Neural cell (in vitro differentiated cells): ENCODE measurements at regions not wholly inside any gene's neighbourhood (a gene's known extent, or its start where the extent isn't known, plus 50 kb on each side); places are given as distances from the start of the nearest gene placed in this dataset.

Experiments used
- H2AFZ ChIP-seq: fragments of 200-600, 300-800 bp; sonication (generic), shearing (Covaris generic); 2 replicates; pipeline ENCODE4 v1.6.0; 2014; ENCODE audit warnings: low read depth, mild to moderate bottlenecking, antibody characterized with exemption, low read length, moderate library complexity
- H3F3A ChIP-seq: fragments of 200-600 bp; shearing (Covaris generic); 2 replicates; pipeline ENCODE4 v1.6.1; 2016; ENCODE audit warnings: mild to moderate bottlenecking, moderate library complexity, mixed read lengths, antibody characterized with exemption, low read length; ENCODE audit not compliant: insufficient read depth, poor library complexity, severe bottlenecking
- H3K27ac ChIP-seq: fragments of 200-600, 300-800 bp; sonication (generic), shearing (Covaris generic); 2 replicates; pipeline ENCODE4 v1.5.1; 2014; ENCODE audit warnings: mild to moderate bottlenecking, low read length, moderate library complexity
- H3K27me3 ChIP-seq: fragments of 300-800, 200-600 bp; sonication (generic), shearing (Covaris generic); 2 replicates; pipeline ENCODE4 v1.6.0; 2014; ENCODE audit warnings: mild to moderate bottlenecking, low read depth, low read length, moderate library complexity; ENCODE audit not compliant: insufficient read depth
- H3K36me3 ChIP-seq: fragments of 300-800, 200-600 bp; sonication (generic), shearing (Covaris generic); 2 replicates; pipeline ENCODE4 v1.5.1; 2014; ENCODE audit warnings: mild to moderate bottlenecking, antibody characterized with exemption, low read length, moderate library complexity; ENCODE audit not compliant: insufficient read depth
- H3K4me2 ChIP-seq: fragments of 300-800, 200-600 bp; sonication (generic), shearing (Covaris generic); 2 replicates; pipeline ENCODE4 v1.6.0; 2014; ENCODE audit warnings: mild to moderate bottlenecking, low read length
- H3K4me3 ChIP-seq: fragments of 300-800, 200-600 bp; sonication (generic), shearing (Covaris generic); 2 replicates; pipeline ENCODE4 v1.5.1; 2014; ENCODE audit warnings: mild to moderate bottlenecking, low read length, moderate library complexity
- H3K79me2 ChIP-seq: fragments of 200-600 bp; shearing (Covaris generic); replicated peaks from 2 replicates; pipeline ENCODE4 v1.6.0; 2014; ENCODE audit warnings: mild to moderate bottlenecking, low read length, moderate library complexity; ENCODE audit not compliant: insufficient read depth
- H3K9ac ChIP-seq: fragments of 300-800, 200-600 bp; sonication (generic), shearing (Covaris generic); 2 replicates; pipeline ENCODE4 v1.6.1; 2016; ENCODE audit warnings: mild to moderate bottlenecking, low read length, mixed read lengths
- H3K9me2 ChIP-seq: fragments of 200-600 bp; shearing (Covaris generic); 2 replicates; pipeline ENCODE4 v1.6.1; 2016; ENCODE audit warnings: mild to moderate bottlenecking, low read length, mixed read lengths; ENCODE audit not compliant: insufficient read depth
- H3K9me3 ChIP-seq: fragments of 200-600, 300-800 bp; sonication (generic), shearing (Covaris generic); 2 replicates; pipeline ENCODE4 v1.6.1; 2016; ENCODE audit warnings: mild to moderate bottlenecking, mixed run types, low read length, moderate library complexity, mixed read lengths
- H4K20me1 ChIP-seq: fragments of 200-600 bp; shearing (Covaris generic); 2 replicates; pipeline ENCODE4 v1.6.1; 2016; ENCODE audit warnings: mild to moderate bottlenecking, mixed run types; ENCODE audit not compliant: insufficient read depth
- EP300 ChIP-seq: fragments of 450-650 bp; conservative IDR thresholded peaks from 2 replicates; pipeline ENCODE4 v1.6.1; 2014; ENCODE audit warnings: antibody characterized with exemption, mild to moderate bottlenecking, moderate library complexity; ENCODE audit not compliant: poor library complexity, severe bottlenecking
- EZH2 ChIP-seq: fragments of 200-600, 300-800 bp; shearing (Covaris generic), sonication (generic); IDR thresholded peaks from 2 replicates; pipeline ENCODE4 v1.6.1; 2014; ENCODE audit warnings: antibody characterized with exemption, low read length, borderline replicate concordance, mild to moderate bottlenecking; ENCODE audit not compliant: insufficient read depth, poor library complexity, severe bottlenecking
- MXI1 ChIP-seq: fragments of 450-650 bp; conservative IDR thresholded peaks from 2 replicates; pipeline ENCODE4 v1.6.1; 2014; ENCODE audit warnings: antibody characterized with exemption, mild to moderate bottlenecking; ENCODE audit not compliant: poor library complexity, severe bottlenecking
- POLR2AphosphoS5 ChIP-seq: IDR thresholded peaks from 2 replicates; pipeline ENCODE4 v1.6.1; 2012
- RAD21 ChIP-seq: fragments of 450-650 bp; conservative IDR thresholded peaks from 2 replicates; pipeline ENCODE4 v1.6.1; 2014; ENCODE audit warnings: antibody characterized with exemption, mild to moderate bottlenecking, moderate library complexity
- SMC3 ChIP-seq: fragments of 450-650 bp; conservative IDR thresholded peaks from 2 replicates; pipeline ENCODE4 v1.6.1; 2014; ENCODE audit warnings: antibody characterized with exemption, mild to moderate bottlenecking, moderate library complexity; ENCODE audit not compliant: poor library complexity
- TAF1 ChIP-seq: IDR thresholded peaks from 2 replicates; pipeline ENCODE4 v1.6.1; 2012; ENCODE audit warnings: low read depth
- TF ChIP-seq, protein P1 (sequence below): fragments of 450-650 bp; IDR thresholded peaks from 2 replicates; pipeline ENCODE4 v1.5.1; 2014; ENCODE audit warnings: antibody characterized with exemption, mild to moderate bottlenecking, moderate library complexity; ENCODE audit not compliant: poor library complexity, severe bottlenecking
- TF ChIP-seq, protein P2 (sequence below): IDR thresholded peaks from 2 replicates; pipeline ENCODE4 v1.6.1; 2012; ENCODE audit warnings: borderline replicate concordance

DNA sequence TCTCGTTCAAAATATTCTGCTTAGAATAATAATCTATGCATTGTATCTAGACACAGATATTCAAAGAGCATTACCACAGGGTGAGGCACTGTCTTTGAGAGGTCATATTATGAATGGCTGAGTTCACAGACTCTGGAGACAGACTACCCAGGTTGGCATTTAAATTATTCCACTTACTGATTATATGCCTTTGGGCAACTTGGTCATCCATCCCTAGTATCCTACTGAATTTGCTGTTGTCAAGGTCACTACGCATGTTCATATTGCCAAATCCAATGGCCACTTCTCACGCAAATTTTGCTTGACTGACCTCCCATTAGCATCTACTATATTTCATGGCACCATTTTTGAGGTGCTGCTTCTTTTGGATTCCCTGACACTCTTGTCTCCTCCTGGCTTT, 498.6 kb upstream of the TLE4 start:
- Histone ChIP-seq H3K9ac (no peak overlapping the region), H3K79me2 (no peaks in the 10 kb centered on the region), H3K9me2 (no peaks in the 10 kb centered on the region), H3K36me3 (no peaks in the 10 kb centered on the region), H3F3A (no peaks in the 10 kb centered on the region), H3K27me3 (no peaks in the 10 kb centered on the region), H2AFZ (no peak overlapping the region), H3K4me2 (no peak overlapping the region), H4K20me1 (no peaks in the 10 kb centered on the region), H3K4me3 (no peak overlapping the region), H3K9me3 (no peaks in the 10 kb centered on the region), H3K27ac (no peak overlapping the region)
- TF ChIP-seq, protein P1, sequence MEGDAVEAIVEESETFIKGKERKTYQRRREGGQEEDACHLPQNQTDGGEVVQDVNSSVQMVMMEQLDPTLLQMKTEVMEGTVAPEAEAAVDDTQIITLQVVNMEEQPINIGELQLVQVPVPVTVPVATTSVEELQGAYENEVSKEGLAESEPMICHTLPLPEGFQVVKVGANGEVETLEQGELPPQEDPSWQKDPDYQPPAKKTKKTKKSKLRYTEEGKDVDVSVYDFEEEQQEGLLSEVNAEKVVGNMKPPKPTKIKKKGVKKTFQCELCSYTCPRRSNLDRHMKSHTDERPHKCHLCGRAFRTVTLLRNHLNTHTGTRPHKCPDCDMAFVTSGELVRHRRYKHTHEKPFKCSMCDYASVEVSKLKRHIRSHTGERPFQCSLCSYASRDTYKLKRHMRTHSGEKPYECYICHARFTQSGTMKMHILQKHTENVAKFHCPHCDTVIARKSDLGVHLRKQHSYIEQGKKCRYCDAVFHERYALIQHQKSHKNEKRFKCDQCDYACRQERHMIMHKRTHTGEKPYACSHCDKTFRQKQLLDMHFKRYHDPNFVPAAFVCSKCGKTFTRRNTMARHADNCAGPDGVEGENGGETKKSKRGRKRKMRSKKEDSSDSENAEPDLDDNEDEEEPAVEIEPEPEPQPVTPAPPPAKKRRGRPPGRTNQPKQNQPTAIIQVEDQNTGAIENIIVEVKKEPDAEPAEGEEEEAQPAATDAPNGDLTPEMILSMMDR = no peak
- no peak for TF ChIP-seq RAD21
- TF ChIP-seq EZH2 = no peak
- TF ChIP-seq EP300 = no peak
- no peak for TF ChIP-seq MXI1
- no peak for TF ChIP-seq POLR2AphosphoS5
- TF ChIP-seq TAF1 = no peak
- TF ChIP-seq, protein P2, sequence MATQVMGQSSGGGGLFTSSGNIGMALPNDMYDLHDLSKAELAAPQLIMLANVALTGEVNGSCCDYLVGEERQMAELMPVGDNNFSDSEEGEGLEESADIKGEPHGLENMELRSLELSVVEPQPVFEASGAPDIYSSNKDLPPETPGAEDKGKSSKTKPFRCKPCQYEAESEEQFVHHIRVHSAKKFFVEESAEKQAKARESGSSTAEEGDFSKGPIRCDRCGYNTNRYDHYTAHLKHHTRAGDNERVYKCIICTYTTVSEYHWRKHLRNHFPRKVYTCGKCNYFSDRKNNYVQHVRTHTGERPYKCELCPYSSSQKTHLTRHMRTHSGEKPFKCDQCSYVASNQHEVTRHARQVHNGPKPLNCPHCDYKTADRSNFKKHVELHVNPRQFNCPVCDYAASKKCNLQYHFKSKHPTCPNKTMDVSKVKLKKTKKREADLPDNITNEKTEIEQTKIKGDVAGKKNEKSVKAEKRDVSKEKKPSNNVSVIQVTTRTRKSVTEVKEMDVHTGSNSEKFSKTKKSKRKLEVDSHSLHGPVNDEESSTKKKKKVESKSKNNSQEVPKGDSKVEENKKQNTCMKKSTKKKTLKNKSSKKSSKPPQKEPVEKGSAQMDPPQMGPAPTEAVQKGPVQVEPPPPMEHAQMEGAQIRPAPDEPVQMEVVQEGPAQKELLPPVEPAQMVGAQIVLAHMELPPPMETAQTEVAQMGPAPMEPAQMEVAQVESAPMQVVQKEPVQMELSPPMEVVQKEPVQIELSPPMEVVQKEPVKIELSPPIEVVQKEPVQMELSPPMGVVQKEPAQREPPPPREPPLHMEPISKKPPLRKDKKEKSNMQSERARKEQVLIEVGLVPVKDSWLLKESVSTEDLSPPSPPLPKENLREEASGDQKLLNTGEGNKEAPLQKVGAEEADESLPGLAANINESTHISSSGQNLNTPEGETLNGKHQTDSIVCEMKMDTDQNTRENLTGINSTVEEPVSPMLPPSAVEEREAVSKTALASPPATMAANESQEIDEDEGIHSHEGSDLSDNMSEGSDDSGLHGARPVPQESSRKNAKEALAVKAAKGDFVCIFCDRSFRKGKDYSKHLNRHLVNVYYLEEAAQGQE = no peak
- TF ChIP-seq SMC3 = no peak

DNA sequence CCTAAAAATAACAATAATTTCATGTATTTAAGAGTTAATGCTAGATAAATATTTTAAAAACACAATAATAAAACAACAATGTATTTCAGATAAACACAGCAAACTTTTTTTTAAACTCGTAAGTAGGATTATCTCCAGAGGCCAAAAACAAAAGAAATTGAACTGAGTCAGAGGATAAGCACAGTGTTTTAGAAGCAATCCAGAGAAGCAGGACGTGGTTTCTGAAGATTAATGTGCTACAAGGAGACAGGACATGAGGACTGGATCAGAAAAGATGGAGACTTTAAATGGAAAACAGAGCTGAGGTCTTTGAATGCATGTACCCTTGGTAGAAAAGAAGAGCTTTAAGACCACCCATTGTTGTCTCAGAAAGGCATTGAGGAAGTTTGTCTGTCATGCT, 491.2 kb upstream of the TLE4 start:
- TF ChIP-seq EZH2 (no peak), POLR2AphosphoS5 (no peak), EP300 (no peak), MXI1 (no peak)
- TF ChIP-seq, protein P1 = no peak
- no peak overlapping the region for H2AFZ ChIP-seq
- H3K9ac ChIP-seq = no peak overlapping the region
- no peaks in the 10 kb centered on the region for H3K9me3 ChIP-seq
- no peak overlapping the region for H3K27ac ChIP-seq
- H4K20me1 ChIP-seq = no peaks in the 10 kb centered on the region
- H3K9me2 ChIP-seq = no peaks in the 10 kb centered on the region
- no peaks in the 10 kb centered on the region for H3K27me3 ChIP-seq
- H3K4me3 ChIP-seq = no peak overlapping the region
- H3K4me2 ChIP-seq = no peak overlapping the region
- no peaks in the 10 kb centered on the region for H3K79me2 ChIP-seq
- no peaks in the 10 kb centered on the region for H3F3A ChIP-seq
- H3K36me3 ChIP-seq = no peaks in the 10 kb centered on the region
